Mesothelial cell of epicardium (in vitro differentiated cells): ENCODE measurements at regions not wholly inside any gene's neighbourhood (a gene's known extent, or its start where the extent isn't known, plus 50 kb on each side); places are given as distances from the start of the nearest gene placed in this dataset.
"Not testable (repeated sequence)": the region's sequence is repeated elsewhere in the genome, so short reads cannot be mapped to it uniquely, and the experiment has no call there.

Experiments
- DNase-seq, 2 experiments: peaks; one replicate each; pipeline ENCODE4 v3.0.0; 2021; ENCODE audit warnings: low spot score in 2 of 2; ENCODE audit not compliant: unreplicated experiment in 2 of 2
- H3K27ac Mint-ChIP-seq: 2 replicates; pipeline ENCODE4 v1.8.0; 2021; ENCODE audit warnings: mixed read lengths
- H3K27me3 Mint-ChIP-seq: 2 replicates; pipeline ENCODE4 v1.8.0; 2021; ENCODE audit warnings: low read depth, mixed read lengths
- H3K36me3 Mint-ChIP-seq: 2 replicates; pipeline ENCODE4 v1.8.0; 2021; ENCODE audit warnings: mixed read lengths
- H3K4me1 Mint-ChIP-seq: 2 replicates; pipeline ENCODE4 v1.8.0; 2021; ENCODE audit warnings: mixed read lengths
- H3K4me3 Mint-ChIP-seq: 2 replicates; pipeline ENCODE4 v1.8.0; 2021; ENCODE audit warnings: mild to moderate bottlenecking, moderate library complexity, mixed read lengths
- H3K9me3 Mint-ChIP-seq: 2 replicates; pipeline ENCODE4 v1.8.0; 2021; ENCODE audit warnings: mixed read lengths
- TF ChIP-seq, protein P1 (sequence below): fragments of 200-600 bp; sonication (generic); IDR thresholded peaks from one replicate; pipeline ENCODE4 v1.5.0; 2021; ENCODE audit warnings: antibody characterized with exemption; ENCODE audit not compliant: unreplicated experiment

DNA sequence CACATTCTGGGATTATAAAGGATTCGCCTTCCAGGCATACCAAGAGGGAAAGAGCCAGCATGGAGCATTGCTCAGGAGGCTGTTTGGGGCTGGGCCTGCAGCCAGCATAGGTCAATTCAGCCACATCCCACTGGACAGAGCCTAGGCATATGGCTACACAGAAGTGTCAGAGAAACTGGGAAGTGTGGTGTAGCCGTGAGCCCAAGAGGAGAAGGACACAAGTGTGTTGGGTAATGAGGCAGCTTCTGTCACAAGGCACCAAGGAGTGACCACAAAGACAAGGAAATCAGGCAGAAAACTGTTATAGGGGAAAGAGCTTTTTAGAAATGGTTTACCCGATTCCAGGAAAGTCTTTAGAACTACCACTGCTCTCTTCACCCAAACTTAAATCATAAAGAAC is 178.6 kb upstream of the TBL1X start:
- Mint-ChIP-seq H3K4me3 (no peak overlapping the region), H3K27ac (no peak overlapping the region)
- TF ChIP-seq, protein P1, sequence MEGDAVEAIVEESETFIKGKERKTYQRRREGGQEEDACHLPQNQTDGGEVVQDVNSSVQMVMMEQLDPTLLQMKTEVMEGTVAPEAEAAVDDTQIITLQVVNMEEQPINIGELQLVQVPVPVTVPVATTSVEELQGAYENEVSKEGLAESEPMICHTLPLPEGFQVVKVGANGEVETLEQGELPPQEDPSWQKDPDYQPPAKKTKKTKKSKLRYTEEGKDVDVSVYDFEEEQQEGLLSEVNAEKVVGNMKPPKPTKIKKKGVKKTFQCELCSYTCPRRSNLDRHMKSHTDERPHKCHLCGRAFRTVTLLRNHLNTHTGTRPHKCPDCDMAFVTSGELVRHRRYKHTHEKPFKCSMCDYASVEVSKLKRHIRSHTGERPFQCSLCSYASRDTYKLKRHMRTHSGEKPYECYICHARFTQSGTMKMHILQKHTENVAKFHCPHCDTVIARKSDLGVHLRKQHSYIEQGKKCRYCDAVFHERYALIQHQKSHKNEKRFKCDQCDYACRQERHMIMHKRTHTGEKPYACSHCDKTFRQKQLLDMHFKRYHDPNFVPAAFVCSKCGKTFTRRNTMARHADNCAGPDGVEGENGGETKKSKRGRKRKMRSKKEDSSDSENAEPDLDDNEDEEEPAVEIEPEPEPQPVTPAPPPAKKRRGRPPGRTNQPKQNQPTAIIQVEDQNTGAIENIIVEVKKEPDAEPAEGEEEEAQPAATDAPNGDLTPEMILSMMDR, result no peak

DNA sequence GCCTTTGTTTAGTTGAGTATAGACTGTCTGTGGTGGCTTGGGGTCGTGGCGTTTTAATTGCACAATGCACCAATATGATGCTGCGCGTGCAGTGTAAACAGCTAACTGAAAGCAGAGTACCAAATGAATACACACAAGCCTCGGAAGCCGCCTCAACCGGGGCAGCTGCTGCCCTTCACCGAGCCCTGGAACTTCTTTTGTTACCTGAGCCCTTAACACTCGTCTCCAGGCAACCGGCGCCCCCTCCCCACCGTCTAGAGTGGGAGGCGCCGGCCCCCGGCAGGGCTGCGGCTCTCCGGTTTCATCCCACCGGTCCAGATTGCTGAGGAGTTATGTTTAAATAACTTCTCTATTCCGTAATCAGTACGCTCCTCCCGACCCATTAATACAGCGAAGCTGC is 173.2 kb upstream of the TBL1X start:
- peaks cover 14% of the 10 kb centered on the region for H3K9me3 Mint-ChIP-seq
- TF ChIP-seq, protein P1, result no peak
- peak; percentile 40 to 68 for DNase-seq
- H3K36me3 Mint-ChIP-seq, result no peaks in the 10 kb centered on the region
- H3K4me1 Mint-ChIP-seq, result peaks cover 42% of the 10 kb centered on the region
- H3K27me3 Mint-ChIP-seq, result peaks cover 2% of the 10 kb centered on the region
- H3K4me3 Mint-ChIP-seq, result peak overlapping the region; percentile 37
- peak overlapping the region; percentile 84 for H3K27ac Mint-ChIP-seq

More for the DNA sequence above, 178.6 kb upstream of the TBL1X start:
- Mint-ChIP-seq H3K9me3 (peaks cover 30% of the 10 kb centered on the region), H3K4me1 (peaks cover 11% of the 10 kb centered on the region), H3K27me3 (no peaks in the 10 kb centered on the region), H3K36me3 (no peaks in the 10 kb centered on the region)
- DNase-seq, result no peak

DNA sequence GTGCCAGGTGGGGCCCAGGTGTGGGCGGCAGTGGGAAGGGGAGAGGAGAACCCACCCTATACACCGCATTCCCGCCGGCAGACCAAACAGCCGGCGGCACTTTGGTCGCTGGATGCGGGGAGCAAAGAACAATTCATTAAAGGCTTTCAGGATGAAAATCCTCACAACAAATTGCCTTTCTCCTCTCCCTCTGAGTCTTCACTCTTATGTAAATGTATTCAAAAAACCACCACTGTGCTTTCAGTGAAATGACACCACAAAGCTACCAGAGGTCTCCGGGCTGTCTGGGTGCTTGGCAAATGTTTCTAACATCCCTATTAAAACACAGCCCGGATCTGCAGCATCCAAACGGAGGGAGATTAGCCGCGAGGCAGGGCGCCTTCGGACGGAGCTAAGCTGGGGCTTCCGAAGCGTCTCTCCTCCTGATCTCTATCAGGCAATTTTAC is 171.8 kb upstream of the TBL1X start:
- no peak for DNase-seq
- Mint-ChIP-seq H3K9me3 (peaks cover 14% of the 10 kb centered on the region), H3K36me3 (no peaks in the 10 kb centered on the region), H3K27me3 (peaks cover 2% of the 10 kb centered on the region), H3K4me3 (no peak overlapping the region), H3K27ac (no peak overlapping the region), H3K4me1 (peaks cover 47% of the 10 kb centered on the region)
- TF ChIP-seq, protein P1, result no peak

DNA sequence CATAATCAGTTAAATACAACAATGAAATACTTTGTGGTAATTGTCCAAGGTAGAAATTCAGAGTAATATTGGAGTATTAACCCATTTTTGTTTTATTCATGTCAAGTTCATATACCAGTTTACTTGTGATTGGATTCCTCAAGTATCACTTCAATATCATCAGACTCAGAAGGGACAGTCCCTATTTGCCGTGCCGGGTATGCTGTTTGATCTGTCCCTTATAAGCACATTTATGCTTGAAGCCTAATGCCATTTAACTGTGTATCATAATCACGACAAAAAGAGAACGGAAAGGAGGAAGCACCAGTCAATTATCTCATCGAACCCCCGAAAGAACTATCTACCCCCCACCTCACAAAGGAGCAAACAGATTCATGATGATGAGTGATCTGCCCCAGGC is 171.0 kb upstream of the TBL1X start:
- DNase-seq, result no peak
- Mint-ChIP-seq H3K4me1 (peaks cover 43% of the 10 kb centered on the region), H3K4me3 (no peak overlapping the region), H3K36me3 (no peaks in the 10 kb centered on the region), H3K9me3 (peaks cover 18% of the 10 kb centered on the region), H3K27ac (no peak overlapping the region), H3K27me3 (peaks cover 2% of the 10 kb centered on the region)
- TF ChIP-seq, protein P1, result no peak

DNA sequence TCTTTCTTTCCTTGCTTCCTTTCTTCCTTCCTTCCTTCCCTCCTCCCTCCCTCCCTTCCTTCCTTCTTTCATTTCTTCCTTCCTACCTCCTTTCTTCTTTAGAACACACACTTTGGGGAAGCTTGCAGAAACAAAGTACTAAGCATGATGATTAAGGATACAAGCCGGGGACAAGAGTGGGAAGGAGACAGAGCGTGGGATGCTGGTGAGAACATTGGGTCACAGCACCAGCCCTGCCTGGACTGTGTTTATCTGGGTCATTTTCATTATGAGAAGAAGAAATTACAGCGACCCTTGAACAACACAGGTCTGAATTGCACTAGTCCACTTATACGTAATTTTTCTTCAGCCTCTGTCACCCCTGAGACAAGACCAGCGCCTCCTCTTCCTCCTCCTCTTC is 169.3 kb upstream of the TBL1X start:
- TF ChIP-seq, protein P1, result no peak
- no peak overlapping the region for H3K4me3 Mint-ChIP-seq
- H3K4me1 Mint-ChIP-seq, result peaks cover 38% of the 10 kb centered on the region
- peaks cover 18% of the 10 kb centered on the region for H3K9me3 Mint-ChIP-seq
- no peak for DNase-seq
- no peaks in the 10 kb centered on the region for H3K36me3 Mint-ChIP-seq
- peaks cover 2% of the 10 kb centered on the region for H3K27me3 Mint-ChIP-seq
- H3K27ac Mint-ChIP-seq, result no peak overlapping the region

DNA sequence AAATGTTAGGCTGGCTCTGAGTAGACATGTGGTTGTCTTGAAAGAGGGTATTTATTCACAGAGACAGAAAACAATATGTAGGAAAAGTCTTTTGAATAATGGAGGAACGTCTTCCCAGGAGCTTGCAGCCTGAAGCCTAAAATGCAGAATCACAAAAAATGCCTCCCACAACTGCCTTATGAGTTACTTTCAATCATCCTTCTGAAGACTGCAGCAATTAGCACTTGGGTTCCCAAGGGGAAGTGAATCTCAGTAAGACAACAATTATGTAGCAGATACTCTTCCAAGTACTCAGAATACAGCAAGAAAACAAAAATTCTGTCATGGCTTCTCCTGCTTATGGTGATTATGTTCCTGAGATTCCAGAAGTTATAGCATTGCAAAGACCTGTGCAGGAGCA is 166.6 kb upstream of the TBL1X start:
- peaks cover 25% of the 10 kb centered on the region for H3K9me3 Mint-ChIP-seq
- H3K27me3 Mint-ChIP-seq, result peaks cover 2% of the 10 kb centered on the region
- no peaks in the 10 kb centered on the region for H3K36me3 Mint-ChIP-seq
- TF ChIP-seq, protein P1, result no peak
- H3K27ac Mint-ChIP-seq, result no peak overlapping the region
- DNase-seq, result no peak
- H3K4me1 Mint-ChIP-seq, result peaks cover 17% of the 10 kb centered on the region
- H3K4me3 Mint-ChIP-seq, result no peak overlapping the region

DNA sequence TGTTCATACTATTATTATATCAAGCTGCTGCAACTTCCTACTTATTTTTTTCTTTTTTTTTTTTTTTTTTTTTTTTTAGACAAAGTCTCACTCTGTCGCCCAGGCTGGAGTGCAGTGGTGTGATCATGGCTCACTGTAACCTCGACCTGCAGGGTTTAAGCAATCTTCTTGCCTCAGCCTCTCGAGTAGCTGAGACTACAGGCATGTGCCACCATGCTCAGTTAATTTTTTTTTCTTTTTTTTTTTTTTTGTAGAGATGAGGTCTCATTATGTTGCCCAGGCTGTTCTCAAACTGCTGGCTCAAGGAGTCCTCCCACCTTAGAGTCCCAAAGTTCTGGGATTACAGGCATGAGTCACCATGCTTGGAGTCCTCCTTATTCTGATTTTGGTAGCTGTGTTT is 165.2 kb upstream of the TBL1X start:
- peaks cover 29% of the 10 kb centered on the region for H3K9me3 Mint-ChIP-seq
- H3K4me1 Mint-ChIP-seq, H3K27ac Mint-ChIP-seq, H3K27me3 Mint-ChIP-seq, DNase-seq, H3K36me3 Mint-ChIP-seq, H3K4me3 Mint-ChIP-seq: not testable (repeated sequence)
